ENCODE measurements at regions not wholly inside any gene's neighbourhood (a gene's known extent, or its start where the extent isn't known, plus 50 kb on each side); places are given as distances from the start of the nearest gene placed in this dataset.
A peak's percentile ranks its signal among the peaks of the same experiment; 100 is the strongest.

DNA sequence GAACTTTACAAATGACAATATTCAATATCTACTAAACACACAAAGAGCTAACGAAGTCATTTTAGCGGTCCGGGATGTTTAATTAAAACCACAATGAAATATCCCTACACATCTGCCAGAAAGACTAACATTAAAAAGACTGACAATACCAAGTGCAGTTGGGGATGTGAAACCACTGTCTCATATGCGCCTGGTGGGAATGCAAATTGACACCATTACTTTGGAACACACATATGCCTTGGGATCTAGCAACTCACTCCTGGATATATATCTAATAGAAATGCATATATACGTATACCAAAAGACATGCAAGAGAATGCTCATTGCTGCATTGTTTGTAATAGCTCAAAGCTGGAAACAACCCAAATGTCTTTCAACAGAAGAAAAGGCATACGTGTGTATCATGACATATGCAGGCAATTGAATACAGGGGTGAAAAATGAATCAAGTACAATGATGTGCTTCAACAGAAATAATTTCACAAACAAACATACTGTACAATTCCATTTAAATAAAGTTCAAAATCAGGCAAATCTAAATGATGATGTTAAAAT lies 153.3 kb downstream of the CARTPT start:
- no peak for DNase-seq

DNA sequence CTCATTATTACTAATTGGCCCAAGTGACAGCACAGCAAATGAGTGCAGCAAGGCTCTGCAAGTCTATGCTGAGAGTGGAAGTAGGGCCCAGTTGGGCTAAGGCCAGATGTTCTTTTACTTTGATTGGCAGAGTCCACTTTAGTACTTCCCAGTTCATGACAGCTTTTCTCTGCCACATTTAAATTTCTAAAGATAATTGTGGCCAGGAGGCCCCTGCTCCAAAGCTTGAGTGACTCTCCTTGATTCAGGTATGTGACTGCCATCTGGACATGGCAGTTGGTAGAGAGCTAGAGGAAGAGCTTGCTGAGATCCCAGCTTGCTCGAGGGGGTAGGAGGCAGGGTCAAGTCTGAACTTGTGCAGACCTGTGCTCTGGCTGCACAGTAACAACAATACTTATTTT lies 154.1 kb downstream of the CARTPT start:
- peak in 1 of 2 experiments; percentile 21 for DNase-seq

DNA sequence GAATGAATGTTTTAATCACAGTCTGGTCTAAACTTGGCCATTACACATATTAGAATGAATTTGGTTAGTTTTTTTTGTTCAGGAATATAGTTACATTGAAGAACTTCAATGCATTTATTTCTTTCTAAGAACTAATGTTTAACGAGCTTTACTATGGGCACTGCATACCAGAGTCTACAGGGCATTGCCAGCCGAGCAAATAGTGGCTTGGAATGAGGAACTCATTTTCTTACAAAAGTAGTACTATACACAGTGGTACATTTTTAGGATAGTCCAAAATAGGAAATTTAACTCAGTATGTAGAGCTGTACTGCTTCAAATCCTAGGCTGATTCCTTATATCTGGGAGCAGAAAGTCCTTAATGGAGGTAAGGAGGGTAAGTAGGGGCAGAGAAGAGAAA lies 155.4 kb downstream of the CARTPT start:
- no peak for DNase-seq

DNA sequence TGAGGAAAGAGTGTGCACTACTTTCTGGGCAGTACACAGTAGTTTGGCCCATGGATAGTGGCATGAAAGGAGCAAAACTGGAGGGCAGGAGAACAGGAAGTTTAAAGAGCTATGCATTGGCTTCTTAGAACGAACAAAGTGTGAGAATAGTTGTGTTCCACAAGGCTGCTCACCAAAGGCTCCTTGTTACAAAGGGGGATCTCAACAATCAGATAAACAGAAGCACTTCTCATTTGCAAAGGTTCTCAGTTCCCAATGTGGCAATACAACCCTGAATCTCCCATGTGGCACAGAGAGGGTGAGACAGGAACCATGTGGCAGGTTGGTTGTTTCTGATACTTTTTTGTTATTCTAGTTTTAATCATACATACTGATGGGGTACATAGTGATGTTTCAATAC lies 158.4 kb downstream of the CARTPT start:
- DNase-seq, result no peak

DNA sequence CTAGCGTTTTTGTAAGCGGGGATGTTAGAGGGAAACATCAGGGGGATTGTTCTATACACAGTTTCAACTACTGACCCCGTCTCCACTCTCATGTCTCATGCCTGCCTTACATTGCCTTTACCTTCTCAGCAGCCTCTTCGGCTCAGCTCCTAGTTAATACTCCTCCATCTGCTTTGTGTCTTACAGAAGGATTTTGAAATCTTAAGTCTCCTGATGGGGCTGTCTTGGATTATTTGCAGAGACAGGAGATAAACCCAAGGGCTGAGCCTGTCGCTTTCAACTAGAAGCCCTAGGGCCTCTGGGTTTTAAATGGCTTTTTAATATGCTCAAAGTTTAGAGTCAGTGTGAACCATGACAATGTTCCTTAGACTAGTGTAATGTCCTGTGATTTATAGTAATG lies 161.5 kb downstream of the CARTPT start:
- no peak for DNase-seq

DNA sequence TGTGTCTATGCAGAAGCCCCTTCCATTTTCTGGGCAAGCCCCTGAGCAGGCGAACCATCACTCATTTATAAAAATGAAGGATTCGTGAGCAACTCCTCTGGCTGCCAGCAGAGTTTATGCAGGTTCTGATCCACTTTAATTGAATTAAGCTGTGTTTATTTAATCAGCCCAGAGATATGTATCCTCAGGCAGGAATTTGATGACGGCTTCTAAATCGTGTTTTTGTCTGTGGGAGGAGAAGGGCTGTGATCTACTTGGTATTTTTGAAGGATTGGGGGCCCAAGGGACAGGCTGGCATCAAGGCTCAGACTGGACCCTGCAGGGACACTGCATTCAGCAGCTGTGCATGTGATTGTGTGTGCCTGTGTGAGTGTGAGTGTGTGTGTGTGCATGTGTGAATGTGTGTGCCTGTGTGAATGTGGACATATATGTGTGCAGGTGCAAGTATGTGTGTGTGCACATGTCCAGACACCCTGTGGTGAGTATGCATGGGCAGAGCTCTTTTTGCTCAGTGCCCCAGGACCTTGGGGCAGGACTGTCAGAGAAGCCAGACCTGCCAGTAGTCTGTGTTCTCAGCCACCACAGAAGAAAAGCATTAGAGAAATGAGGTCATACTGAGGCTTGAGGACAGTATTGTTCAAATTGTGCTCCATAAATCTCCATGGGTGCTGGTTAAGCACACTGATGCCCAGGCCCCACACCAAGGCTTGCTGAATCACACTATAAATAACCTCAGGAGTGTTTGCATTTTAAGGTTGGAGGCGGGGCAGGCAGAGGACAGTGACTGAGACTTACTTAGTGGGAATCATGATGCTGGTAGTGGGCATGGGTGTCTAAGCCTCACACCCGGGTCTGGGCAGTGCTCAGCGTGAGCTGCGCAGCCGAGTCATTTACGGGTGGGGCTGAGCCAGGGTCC lies 164.0 kb downstream of the CARTPT start:
- DNase-seq, result no peak

DNA sequence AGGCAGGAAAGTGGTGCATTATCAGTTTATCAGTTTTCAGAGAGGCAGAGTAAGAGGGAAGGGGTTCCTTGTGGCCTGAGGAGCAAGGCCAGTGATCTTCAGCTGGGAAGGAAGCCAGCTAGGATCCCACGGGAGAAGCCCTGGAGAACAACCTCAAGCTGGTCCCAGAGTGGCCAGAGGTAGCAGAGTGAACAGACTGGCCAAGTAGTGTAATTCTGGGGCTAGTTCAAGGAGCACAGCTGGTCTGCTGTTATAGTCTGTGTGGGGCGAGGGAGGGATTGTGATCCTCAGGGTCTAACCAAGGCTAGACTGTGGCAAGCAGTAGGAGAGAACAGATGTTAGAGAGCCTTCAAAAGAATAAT lies 164.6 kb downstream of the CARTPT start:
- DNase-seq, result no peak

DNA sequence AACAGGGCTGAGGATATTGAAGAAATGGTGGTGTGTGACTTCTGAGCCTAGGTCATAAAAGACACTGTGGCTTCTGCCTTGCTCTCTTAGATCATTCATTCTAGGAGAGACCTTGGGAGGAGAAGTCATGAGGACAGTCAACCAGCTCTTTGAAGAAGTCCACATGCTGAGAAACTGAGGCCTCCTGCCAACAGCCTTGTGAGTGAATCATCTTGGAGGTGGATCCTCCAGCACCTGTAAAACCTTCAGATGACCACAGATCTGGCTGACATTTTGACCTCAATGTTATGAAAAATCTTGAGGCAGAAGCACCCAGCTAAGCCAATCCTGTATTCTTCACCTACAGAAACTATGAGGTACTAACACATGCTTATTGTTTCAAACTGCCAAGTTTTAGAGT lies 165.9 kb downstream of the CARTPT start:
- no peak for DNase-seq

DNA sequence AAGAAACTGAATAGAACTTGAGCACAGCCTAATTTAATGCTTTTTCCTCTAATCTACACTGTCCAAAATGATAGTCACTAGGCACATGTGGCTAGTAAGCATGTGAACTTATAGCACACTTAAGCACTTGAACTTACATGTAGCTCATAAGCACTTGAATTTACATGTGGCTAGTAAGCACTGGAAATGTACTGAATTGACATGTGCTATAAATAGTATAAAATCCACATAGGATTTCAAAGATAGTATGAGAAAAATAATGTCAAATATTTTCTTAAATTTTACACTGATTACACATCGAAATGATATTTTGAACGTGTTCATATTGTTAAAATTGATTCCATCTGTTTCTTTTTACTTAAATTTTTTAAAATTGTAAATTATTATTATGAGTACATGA lies 167.3 kb downstream of the CARTPT start:
- no peak for DNase-seq

DNA sequence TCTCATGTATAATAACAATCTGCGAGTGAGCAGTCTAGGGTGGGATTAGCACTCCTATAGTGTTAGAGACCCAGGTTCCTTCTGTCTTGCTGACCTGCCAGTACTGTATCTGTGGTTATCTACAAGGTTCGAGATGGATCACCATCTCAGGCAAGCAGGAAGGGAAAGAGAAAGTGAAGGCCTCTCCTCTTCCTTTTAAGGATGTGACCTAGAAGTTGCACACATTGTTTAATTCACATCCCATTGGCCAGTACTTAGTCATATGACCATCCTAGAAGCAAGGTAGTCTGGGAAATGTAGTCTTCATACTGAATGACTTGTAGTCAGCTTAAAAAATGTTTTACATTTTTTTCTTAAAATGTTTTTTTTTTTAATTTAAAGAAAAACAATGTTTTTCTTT lies 168.6 kb downstream of the CARTPT start:
- DNase-seq, result peak in 1 of 2 experiments; percentile 26

DNA sequence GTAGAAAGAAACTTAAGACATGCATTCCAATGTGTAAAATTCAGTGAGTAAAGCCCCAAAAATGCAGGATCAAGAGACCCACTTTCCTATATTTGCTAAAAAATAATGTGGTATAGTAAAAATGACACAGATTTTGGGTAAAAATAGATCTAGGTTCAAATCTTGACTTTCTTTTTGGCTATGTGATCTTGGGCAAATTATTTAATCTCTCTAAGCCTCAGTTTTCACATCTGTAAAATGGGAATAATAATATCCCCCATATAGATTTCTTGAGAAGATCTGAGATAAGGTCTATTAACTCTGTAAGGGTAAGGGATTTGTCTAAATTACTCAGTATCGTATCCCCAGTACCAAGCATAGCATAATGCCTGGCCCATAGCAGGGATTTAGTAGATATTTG lies 172.3 kb downstream of the CARTPT start:
- DNase-seq, result no peak

DNA sequence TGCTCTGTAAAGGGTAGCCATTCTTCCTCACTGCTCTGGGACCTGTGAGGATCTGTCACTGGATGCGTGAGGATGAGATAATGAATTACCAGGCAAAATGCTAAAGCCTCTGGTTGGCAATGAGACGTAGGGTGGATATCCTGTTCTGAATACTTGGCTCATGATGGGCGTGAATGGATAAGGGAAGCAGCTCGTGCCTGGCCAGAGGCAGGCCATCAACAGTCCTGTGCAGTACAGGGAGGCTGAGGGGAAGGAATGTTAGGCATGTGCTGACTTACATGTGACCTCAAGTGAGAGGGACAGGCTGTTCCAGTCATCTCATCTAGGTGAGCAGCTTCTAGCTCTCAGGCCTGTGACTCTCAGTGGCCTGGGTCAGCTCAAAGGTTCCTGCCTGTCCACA lies 172.8 kb downstream of the CARTPT start:
- DNase-seq, result no peak

DNA sequence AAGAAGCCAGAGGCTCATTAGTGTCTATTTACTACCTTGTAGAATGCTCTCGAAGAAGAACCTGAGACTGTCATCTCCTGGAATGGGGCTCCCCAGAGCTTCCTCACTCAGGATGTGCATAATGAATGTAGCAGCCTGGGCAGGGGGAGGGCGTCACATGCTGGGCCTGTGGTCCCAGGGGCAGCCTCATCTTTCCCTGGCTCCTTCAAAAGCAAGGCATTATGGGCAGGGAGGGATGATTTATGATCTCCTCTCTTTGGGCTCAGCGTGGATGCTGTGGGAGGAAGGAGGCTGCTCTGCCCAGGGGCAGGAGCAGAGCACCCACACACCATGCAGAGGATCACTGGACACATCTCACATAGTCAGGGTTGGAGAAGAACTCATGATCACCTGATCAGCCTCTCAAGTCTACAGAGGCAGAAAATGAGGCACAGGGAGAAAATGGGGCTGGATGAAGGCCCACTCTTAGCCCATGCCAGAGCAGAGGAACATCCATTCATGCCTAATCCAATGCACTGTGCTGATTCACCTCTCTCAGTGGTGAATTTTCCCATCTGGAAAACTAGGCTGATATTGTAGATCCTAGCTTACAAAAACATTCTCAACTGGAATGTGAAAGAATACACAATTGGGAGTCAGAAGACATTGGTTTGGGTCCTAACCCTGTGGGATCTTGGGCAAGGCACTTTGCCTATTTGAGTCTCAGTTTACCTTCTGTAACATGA lies 173.7 kb downstream of the CARTPT start:
- DNase-seq, result no peak

DNA sequence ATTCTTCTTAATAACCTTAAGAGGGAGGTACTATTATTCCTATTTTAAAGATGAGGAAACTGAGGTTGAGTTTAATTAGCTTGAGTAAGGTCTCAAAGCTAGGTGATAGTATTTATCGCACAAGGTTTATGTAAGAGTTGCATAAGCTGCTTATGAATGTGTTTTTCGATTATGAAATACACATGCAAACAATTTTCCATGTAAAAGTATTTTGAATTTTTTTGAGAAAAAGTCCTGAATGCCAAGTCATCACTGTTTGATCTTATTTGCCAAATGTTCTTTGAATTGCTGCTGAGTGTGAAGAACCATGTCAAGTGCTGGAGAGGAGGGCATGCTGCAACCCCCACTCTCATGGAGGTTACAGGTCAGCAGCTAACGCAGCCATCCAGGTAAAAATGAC lies 174.4 kb downstream of the CARTPT start:
- no peak for DNase-seq

DNA sequence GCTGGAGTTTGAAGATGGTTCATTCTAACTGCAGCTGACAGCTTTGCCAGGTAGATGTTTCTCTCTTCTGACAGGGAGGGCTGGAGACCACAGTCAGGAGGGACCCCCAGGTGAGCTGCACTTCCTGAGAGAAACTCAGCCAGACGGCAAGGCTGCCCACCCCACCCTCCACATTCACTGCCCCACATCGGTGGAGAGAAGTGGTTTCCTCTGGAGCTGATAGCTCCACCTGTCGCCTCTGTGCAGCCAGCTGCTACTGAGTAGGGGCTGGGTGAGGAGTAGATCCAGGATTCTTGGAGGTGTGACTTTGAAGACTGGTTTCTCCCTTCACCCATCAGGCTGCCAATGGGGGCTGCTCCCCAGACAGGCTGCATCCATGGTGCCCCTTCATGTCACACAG lies 175.0 kb downstream of the CARTPT start:
- no peak for DNase-seq

DNA sequence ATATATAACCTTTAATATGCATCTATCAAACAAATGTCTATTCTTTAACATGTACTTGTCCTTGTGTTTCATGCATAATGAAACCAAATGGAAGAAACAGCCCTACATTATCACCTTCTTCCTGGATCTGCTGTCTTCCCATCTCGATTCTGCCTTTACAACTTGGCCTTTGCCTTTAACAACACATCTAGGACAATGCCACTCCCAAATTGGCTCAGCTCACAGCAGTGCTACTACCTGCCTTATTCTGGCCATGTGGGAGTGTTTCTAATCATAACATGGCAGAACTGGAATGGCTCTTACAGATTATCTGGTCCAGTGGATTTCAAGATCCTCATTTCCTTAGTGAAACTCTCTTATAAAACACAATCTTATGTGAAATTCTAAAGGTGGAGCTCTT lies 176.5 kb downstream of the CARTPT start:
- no peak for DNase-seq

DNA sequence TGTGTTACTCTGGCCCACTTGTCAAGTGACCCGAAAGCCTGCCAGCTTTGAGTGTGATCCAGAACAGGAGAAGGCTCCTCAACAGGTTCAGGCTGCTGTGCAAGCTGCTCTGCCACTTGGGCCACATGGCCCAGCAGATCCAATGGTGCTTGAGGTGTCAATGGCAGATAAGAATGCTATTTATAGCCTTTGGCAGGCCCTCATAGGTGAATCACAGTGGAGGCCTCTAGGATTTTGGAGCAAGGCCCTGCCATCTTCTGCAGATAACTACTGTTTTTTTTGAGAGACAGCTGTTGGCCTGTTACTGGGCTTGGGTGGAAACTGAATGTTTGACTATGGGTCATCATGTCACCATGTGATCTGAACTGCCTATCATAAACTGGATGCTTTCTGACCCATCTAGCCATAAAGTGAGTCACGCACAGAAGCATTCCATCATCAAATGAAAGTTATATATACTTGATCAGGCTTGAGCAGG lies 180.8 kb downstream of the CARTPT start:
- no peak for DNase-seq

DNA sequence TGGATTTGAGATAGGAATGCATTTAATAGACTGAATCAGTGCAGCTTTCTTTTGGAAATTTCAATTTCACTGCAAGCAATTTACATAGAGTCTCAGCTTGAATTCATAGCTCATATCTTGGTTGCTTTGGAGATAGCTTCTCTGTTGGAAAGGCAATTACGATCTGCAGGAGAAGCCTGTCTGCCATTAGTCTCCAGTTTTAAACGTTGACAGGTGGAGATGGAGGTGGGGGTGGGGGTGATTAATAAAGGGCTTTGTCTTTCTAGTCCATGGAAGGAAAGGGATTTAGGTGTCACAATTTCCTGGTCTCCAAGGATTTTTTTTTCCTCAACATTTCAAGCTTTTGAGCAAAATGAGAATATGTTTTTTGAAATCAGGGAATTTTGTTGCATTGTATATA lies 184.7 kb downstream of the CARTPT start:
- DNase-seq, result peak in 1 of 2 experiments; percentile 29

DNA sequence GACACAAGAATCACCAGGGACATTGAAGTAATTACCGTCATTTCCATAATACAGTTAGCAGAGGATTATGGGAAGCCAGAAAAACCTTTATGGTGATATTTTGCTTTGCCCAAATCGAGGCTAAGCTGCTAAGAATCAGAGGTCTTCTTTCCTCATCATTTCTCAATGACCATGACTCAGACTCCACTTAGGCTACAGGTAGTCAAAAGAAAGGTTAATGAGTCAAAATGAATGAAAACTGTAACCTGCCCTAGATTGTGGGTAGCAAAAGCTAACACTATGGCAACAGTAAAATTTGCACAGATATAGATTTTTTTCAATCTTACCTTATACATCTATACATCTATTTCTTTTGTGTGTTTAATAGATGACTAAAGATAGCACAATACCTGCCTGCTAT lies 185.8 kb downstream of the CARTPT start:
- DNase-seq, result peak in 1 of 2 experiments; percentile 29

DNA sequence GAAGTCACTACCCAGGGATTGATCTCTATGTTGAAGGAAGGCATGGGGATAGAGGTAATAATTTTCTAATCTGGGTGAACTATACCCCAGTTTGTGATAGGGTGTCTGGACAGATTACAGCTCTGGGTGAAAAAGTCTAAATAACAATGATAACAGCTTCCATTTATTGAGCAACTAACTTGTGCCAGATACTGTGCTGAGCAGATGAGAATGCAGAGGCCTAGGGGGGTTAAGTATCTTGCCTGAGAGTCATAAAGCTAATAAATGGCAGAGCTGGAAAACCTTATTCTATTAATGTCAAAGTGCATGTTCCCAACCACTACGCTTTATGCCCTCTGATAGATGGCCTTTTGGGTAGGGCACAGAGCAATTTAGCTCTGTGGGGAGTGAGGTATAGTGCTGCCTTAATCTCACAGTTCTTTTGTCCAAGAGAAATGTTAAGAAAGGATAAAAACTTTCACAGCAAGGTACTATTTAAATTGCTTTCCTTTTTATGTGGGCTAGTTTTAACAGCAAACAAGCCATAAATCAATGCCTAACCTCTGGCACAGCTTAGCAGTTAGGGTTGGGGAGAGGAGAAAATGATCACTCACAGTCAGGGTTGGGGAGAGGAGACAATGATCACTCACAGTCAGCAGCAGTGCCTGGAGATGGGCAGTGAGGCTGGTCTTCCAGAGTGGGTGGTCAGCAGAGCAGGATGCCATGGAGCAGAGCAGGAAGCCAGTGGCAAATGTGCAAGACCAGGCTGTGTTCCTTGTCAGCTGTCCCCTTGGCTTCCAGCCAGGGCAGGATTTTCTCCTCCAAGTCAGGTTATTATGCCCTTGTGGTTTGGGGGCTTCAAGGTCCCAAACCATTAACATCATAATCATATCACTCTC lies 187.0 kb downstream of the CARTPT start:
- DNase-seq, result no peak

DNA sequence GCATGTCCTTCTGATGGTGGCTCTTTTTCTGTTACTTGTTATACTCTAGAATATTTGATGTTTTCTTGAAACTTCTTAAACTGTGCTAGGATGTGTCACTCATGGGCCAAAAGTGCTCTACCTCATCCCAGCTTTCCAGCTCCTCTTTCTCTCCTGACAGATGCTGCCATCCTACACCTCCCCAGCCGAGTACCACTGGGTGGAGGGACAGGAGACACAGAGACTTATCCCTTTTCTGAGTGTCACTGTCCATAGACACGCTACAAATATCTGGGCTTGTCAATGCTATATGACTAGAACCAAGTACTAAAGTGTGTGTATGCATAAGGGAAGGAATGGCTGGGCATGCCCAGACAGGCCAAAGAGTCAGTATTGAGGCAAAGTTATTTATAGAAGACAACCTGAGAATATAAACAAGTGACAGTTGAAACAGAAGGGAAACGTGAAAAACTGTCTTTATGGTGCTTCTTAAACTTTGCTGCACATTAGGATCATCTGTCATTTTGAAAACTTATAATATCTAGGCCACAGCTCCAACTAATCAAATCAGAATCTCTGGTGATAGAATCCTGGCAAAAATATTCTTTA lies 188.0 kb downstream of the CARTPT start:
- DNase-seq, result peak; percentile 12 to 16

DNA sequence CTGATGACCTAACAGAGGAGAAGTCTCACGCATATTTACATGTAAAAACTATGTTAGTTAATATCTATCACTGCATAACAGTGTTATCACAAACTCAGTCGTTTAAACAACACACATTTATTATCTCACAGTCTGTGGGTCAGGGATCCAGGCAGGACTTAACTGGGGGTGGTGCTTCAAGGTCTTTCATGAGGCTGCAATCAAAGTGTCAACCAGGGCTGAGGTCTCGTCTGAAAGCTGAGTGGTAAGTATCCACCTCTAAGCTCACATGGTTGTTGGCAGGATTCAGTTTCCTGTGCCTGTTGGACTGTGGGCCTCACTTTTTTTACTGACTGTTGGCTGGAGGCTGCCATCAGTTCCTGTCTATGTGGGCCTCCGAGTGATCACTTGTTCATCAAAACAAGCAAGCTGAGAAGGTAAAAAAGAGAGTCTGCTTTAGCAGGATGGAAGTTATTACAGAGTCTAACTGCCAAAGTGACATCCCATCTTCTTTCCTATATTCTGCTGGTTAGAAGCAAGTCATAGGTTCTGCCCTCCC lies 188.6 kb downstream of the CARTPT start:
- DNase-seq, result no peak
